GM18520 (cell line): ENCODE measurements at regions not wholly inside any gene's neighbourhood (a gene's known extent, or its start where the extent isn't known, plus 50 kb on each side); places are given as distances from the start of the nearest gene placed in this dataset.
"Not testable (repeated sequence)": the region's sequence is repeated elsewhere in the genome, so short reads cannot be mapped to it uniquely, and the experiment has no call there.

ENCODE experiments used
- ATAC-seq: cut with Tn5 transposase; IDR thresholded peaks from one replicate; pipeline ENCODE4 v1.9.1; 2021; ENCODE audit not compliant: unreplicated experiment

GRCh38 chr3:197373096-197373495, 74.7 kb upstream of the DLG1 start:
- no peak for ATAC-seq

- no peak for ATAC-seq
Observed at GRCh38 chr3:197372047-197372661, 73.7 kb upstream of the DLG1 start.

GRCh38 chr3:197371591-197372046, 73.2 kb upstream of the DLG1 start:
- no peak for ATAC-seq

- no peak for ATAC-seq
Observed at GRCh38 chr3:197369545-197369944, 71.1 kb upstream of the DLG1 start.

DNA sequence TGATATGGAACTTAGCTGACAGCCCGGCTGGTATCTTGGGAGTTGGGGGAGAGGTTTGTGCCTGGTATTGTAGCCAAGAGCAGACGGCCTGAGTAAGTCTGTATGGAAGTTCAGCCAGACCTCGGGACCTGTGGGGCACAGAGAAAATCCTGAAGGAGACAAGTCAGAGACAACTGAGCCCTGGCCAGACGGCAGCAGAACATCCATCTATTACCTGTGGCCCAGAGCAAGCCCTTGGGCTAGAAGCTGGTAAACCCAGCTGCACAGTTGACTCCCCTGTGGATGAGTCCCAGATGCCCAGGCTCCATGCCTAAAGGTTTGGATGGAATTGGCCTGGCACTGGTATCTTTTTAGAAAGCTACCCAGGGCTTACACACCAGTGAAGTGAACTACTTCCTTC, 70.4 kb upstream of the DLG1 start:
- ATAC-seq, result no peak

DNA sequence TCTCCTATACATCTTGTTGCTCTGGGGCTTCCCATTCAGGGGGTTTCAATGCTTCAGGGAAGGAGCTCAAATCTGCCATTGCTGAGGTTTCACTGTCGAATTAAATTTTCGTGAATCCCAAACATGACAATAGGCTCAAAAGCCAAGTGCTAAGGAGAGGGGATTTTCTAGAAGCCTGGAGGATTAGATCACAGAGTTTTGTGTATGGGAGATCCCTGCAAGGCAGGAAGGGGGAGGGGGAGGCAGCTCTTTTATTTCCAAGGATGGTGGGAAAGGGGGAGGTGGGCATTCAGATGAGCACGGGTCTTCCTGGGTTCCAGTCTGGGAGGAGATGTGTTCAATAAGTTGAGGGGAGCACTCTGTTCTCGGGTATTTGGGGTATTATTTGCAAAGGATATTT, 69.9 kb upstream of the DLG1 start:
- no peak for ATAC-seq

DNA sequence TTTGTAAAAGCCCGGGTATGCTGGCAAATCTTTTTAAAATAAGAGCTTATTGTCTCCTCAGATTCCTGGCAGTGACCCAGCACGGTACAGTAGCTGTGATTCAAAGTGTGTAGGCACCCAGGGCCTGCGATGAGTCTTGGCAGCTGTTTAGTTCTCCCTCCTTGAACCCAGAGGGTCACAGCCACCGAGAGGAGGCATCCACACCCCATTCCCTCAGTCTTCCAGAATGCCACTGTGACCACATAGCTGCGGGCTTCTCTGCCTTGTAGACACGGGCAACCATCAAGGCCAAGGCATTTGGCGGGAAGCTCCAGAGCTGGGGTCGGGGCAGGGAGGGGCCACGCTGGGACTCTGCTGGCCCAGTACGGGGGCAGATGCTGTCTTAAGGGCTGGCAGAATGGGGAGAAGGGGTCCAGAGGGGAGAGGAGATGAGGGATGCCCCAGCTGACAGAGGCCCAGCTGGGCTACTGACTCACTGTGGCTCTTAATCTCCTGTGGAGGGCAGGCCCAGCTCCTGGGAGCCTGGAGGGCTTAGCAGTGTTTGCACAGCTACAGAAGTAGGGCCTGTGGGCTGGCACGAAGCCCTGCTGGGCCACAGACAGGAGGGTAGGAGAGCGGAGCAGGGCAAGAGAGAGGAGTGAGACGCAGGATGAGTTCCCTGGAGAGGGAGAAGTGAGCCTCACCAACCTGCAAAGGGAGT, 68.8 kb upstream of the DLG1 start:
- ATAC-seq, result no peak

- ATAC-seq, result no peak
Observed at GRCh38 chr3:197366301-197367044, 68.1 kb upstream of the DLG1 start.

DNA sequence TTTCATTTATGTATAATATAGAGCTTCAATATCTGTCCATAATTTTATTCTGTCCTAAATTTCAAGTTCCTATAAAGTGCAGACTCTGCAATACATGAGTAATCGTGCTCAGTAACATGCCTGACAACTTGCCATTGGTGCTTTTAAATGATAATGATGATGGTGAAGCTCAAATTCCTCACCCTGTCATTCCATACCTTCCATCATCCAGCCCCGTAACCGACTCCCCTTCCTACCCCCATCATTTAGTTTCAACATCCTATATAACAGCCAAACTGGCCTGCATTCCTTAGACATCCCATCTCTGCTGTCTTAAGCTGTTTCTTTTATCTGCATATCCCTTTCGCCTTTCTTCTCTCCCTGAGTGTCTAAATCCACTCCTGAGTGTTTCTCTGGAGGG, 67.2 kb upstream of the DLG1 start:
- no peak for ATAC-seq

GRCh38 chr3:197364410-197365071, 66.1 kb upstream of the DLG1 start:
- ATAC-seq, result no peak

DNA sequence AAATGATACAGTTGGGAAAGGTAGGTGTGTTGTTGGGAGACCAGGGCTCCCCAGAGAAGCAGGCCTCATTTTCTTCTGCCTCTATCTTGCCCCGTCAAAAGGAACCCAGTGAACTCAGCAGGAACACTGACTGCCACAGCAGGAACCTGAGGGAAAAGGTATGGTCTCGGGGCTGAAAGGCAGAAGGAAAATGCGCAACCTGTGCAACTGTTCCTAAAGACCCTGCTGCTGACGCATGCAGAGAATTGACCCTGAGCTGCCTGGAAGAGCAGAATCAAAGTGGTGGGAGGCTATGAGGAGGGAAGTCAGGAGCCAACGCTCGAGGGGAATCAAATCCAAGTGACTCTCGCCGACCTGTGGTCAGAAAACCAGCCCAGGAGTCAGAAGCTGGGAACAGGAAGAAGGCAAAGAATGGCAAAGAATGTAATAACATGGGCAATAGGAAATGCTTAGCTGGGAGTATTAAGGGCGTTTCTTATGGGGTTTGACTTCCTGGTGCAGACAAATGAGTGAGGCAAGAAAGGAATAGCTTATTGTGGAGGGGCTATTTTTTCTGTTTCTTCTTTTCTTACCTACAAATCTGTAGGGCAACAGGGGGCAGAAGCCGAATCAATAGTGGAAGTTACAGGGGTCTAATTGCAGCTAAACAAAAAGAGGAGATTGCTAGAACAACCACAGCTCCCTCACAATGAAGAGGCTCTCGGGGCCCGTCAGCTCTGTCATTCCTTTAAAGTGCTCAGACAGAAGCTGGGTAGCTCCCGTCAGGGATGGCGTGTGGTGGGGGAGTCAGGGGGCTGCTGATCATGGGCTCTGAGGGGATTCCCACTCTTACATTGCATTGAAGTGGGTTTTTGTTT, 65.4 kb upstream of the DLG1 start:
- ATAC-seq, result no peak

GRCh38 chr3:197362081-197362480, 63.7 kb upstream of the DLG1 start:
- ATAC-seq, result no peak

GRCh38 chr3:197360095-197360494, 61.7 kb upstream of the DLG1 start:
- not testable (repeated sequence) for ATAC-seq

DNA sequence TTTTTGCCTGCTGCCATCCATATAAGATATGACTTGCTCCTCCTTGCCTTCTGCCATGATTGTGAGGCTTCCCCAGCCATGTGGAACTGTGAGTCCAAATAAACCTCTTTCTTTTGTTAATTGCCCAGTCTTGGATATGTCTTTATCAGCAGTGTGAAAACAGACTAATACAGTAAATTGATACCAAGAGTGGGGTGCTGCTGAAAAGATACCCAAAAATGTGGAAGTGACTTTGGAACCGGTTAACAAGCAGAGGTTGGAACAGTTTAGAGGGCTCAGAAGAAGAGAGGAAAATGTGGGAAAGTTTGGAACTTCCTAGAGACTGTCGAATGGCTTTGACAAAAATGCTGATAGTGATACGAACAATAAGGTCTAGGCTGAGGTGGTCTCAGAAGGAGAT, 61.1 kb upstream of the DLG1 start:
- ATAC-seq, result not testable (repeated sequence)

- no peak for ATAC-seq
Observed at GRCh38 chr3:197356741-197357140, 58.3 kb upstream of the DLG1 start.

- ATAC-seq, result no peak
Observed at GRCh38 chr3:197356275-197356674, 57.9 kb upstream of the DLG1 start.

- ATAC-seq, result no peak
Observed at GRCh38 chr3:197355713-197356112, 57.3 kb upstream of the DLG1 start.

- no peak for ATAC-seq
Observed at GRCh38 chr3:197354568-197355001, 56.2 kb upstream of the DLG1 start.

- no peak for ATAC-seq
Observed at GRCh38 chr3:197353867-197354567, 55.6 kb upstream of the DLG1 start.
